NCI-H526 treated with DMSO at 0.1 percent for 48 hours (cell line): ENCODE measurements at regions not wholly inside any gene's neighbourhood (a gene's known extent, or its start where the extent isn't known, plus 50 kb on each side); places are given as distances from the start of the nearest gene placed in this dataset.
"Not testable (repeated sequence)": the region's sequence is repeated elsewhere in the genome, so short reads cannot be mapped to it uniquely, and the experiment has no call there.

Source experiments
- DNase-seq: peaks from one replicate; lab custom pipeline; 2025; lab: John Stamatoyannopoulos, UW

DNA sequence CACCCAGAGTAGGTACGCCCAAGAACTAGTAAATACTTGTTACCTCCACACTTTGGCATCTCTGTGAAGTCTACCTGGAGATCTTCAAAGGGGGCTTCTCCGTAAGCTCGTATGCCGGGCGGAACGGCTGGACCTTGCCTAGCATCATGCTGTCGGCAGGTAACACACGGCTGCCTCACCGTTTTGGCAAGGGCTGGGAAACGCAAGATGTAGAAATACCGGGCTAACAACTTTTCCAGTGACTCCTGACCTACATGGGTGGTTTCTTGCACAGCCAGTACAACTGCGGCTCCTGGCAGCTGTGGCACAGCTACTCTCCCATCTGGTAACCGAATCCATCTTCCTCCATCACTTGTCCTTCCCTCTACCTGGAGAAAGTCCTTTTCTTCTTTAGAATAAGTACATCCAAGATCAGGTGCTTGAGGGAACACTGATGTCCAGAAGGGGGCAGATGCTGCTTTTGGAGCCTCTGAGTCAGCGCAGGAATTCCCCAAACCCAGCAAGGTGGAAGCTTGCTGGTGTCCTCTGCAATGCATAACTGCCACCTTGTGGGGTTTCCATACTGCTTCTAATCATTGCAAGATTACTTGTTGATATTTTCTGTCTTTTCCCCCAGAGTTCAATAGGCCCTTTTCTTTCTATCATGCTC is 59.7 kb upstream of the FRG2C start:
- DNase-seq, result not testable (repeated sequence)

DNA sequence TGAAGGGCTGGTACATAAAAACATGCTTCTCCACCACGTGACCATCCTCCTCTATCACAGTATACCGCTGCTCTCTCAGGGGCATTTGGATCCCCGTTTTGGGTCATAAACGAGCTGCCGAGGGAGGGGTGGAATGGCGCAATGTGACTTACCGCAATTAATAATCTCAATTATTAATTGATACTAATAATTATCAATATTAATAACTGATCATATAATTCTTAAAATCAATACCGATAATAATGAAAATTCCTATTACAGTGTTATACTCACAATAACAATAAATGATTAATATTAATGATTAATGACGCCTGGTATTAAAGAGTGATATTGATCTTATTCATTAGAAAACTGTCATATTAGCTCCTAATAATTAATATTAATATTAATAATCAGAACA is 56.1 kb upstream of the FRG2C start:
- not testable (repeated sequence) for DNase-seq

DNA sequence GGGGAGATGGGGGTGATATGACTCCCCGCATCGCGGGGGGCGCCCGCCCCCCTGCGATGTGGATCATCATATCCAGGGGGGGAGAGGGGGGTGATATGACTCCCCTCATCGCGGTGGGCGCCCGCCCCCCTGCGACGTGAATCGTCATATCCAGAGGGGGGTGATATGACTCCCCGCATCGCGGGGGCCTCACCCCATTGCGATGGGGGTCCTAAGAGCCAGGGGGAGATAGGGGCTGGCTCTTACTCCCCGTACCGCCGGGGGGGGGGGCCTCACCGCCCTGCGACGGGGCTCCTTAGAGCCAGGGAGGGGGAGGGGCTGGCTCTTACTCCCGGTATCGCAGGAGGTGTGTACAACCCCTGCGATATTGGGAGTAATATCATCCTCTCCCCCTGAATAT is 54.5 kb upstream of the FRG2C start:
- not testable (repeated sequence) for DNase-seq

DNA sequence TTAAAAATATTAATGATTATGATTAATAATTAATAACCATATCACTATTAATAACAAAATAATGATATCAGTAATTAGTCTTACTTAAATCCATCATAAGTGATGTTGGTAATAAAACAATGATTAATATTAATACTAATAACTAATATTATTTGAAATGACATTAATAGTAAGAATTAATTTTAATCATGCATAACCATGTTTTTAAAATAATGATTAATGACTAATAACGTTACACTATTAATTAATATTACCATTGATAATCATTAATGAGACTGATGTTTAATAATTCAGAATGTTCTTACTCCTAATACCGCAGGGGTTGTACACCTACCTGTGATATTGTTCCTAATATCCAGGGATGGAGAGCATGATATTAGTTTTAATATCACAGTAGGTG is 53.4 kb upstream of the FRG2C start:
- no peak for DNase-seq

DNA sequence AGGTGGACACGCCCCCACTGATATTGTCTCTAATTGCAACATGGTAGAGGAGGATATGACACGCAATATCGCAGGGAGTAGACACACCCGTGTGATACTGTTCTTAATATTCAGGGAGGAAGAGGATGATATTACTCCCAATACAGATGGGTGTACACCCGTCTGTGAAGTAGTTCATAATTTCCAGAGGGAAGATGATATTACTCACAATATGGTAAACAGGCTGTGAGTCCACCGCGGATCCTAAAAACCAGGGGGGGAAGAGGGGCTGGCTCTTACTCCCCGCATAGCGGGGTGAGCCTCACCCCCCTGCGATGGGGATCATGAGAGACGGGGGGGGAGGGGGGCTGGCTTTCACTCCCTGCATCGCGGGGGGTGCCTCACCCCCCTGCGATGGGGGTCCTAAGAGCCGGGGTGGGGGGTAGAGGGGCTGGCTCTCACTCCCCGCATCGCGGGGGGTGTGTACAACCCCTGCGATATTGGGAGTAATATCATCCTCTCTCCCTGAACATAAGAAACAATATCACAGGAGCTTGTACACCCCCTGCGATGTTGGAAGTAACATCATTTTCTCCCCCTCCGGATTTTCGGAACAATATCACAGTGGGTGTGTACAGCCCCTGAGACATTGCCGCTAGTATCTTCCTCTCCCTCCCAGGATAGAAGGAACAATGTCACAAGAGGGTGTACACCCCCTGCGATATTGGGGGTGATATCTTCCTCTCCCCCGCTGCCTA is 52.2 kb upstream of the FRG2C start:
- not testable (repeated sequence) for DNase-seq
